HG02938 (cell line): ENCODE measurements at regions not wholly inside any gene's neighbourhood (a gene's known extent, or its start where the extent isn't known, plus 50 kb on each side); places are given as distances from the start of the nearest gene placed in this dataset.

ENCODE experiments used
- ATAC-seq: cut with Tn5 transposase; IDR thresholded peaks from one replicate; pipeline ENCODE4 v1.9.1; 2021; ENCODE audit warnings: mild to moderate bottlenecking, moderate library complexity; ENCODE audit not compliant: unreplicated experiment

GRCh38 chr14:65243766-65244442 is 141.6 kb upstream of the MAX start:
- no peak for ATAC-seq

GRCh38 chr14:65249471-65250161 is 147.3 kb upstream of the MAX start:
- no peak for ATAC-seq

GRCh38 chr14:65250162-65250495 is 147.8 kb upstream of the MAX start:
- ATAC-seq: no peak

GRCh38 chr14:65251213-65251612 is 148.9 kb upstream of the MAX start:
- no peak for ATAC-seq

GRCh38 chr14:65252482-65253255 is 150.4 kb upstream of the MAX start:
- ATAC-seq: no peak

- no peak for ATAC-seq
Observed at GRCh38 chr14:65255029-65255545, 152.8 kb upstream of the MAX start.

GRCh38 chr14:65255583-65256461 is 153.5 kb upstream of the MAX start:
- ATAC-seq: no peak

GRCh38 chr14:65256714-65257113 is 154.4 kb upstream of the MAX start:
- no peak for ATAC-seq

- ATAC-seq: no peak
Observed at GRCh38 chr14:65257425-65257824, 155.1 kb upstream of the FUT8 start.

GRCh38 chr14:65258391-65258790 is 154.1 kb upstream of the FUT8 start:
- no peak for ATAC-seq

GRCh38 chr14:65259000-65259399 is 153.5 kb upstream of the FUT8 start:
- ATAC-seq: no peak

GRCh38 chr14:65260786-65261185 is 151.7 kb upstream of the FUT8 start:
- ATAC-seq: no peak

GRCh38 chr14:65261425-65261920 is 151.1 kb upstream of the FUT8 start:
- ATAC-seq: no peak

- ATAC-seq: no peak
Observed at GRCh38 chr14:65261946-65262345, 150.6 kb upstream of the FUT8 start.

- ATAC-seq: no peak
Observed at GRCh38 chr14:65263177-65263788, 149.2 kb upstream of the FUT8 start.

GRCh38 chr14:65267856-65268255 is 144.7 kb upstream of the FUT8 start:
- ATAC-seq: no peak

- ATAC-seq: no peak
Observed at GRCh38 chr14:65268594-65268993, 143.9 kb upstream of the FUT8 start.

- ATAC-seq: no peak
Observed at GRCh38 chr14:65269732-65270131, 142.8 kb upstream of the FUT8 start.

GRCh38 chr14:65277027-65277426 is 135.5 kb upstream of the FUT8 start:
- no peak for ATAC-seq

GRCh38 chr14:65277580-65278270 is 134.8 kb upstream of the FUT8 start:
- ATAC-seq: no peak
